Calu3 (cell line): ENCODE measurements at regions not wholly inside any gene's neighbourhood (a gene's known extent, or its start where the extent isn't known, plus 50 kb on each side); places are given as distances from the start of the nearest gene placed in this dataset.

Experiments used
- BruUV-seq: library from RNA; stranded (reverse); fragments of 400-500 nt; replicated peaks from 2 replicates; lab custom pipeline; 2021; lab: Mats Ljungman, UMichigan
- CTCF ChIA-PET: fragments of 300-600 bp; sonication (Branson Sonifier 250); formaldehyde crosslinking; loops from one replicate; lab custom pipeline; 2022; ENCODE audit warnings: antibody characterized with exemption; lab: Charles Lee
- DNase-seq: peaks from one replicate; pipeline ENCODE4 v3.0.0; 2022
- H3K27ac Mint-ChIP-seq: one replicate; pipeline ENCODE4 v1.8.0; 2022; ENCODE audit warnings: mixed read lengths; ENCODE audit not compliant: unreplicated experiment
- H3K27me3 Mint-ChIP-seq: one replicate; pipeline ENCODE4 v1.8.0; 2022; ENCODE audit warnings: mixed read lengths; ENCODE audit not compliant: unreplicated experiment
- H3K36me3 Mint-ChIP-seq: one replicate; pipeline ENCODE4 v1.8.0; 2022; ENCODE audit warnings: mild to moderate bottlenecking, moderate library complexity, mixed read lengths; ENCODE audit not compliant: insufficient read depth, unreplicated experiment
- H3K4me1 Mint-ChIP-seq: one replicate; pipeline ENCODE4 v1.8.0; 2022; ENCODE audit warnings: mild to moderate bottlenecking, low read depth, mixed read lengths; ENCODE audit not compliant: unreplicated experiment
- H3K4me3 Mint-ChIP-seq: one replicate; pipeline ENCODE4 v1.8.0; 2022; ENCODE audit warnings: mild to moderate bottlenecking, low read depth, moderate library complexity, mixed read lengths; ENCODE audit not compliant: unreplicated experiment
- H3K9me3 Mint-ChIP-seq: one replicate; pipeline ENCODE4 v1.8.0; 2022; ENCODE audit warnings: low read depth, mixed read lengths; ENCODE audit not compliant: unreplicated experiment
- intact Hi-C: fragments of 100-400 bp; cut with micrococcal nuclease; formaldehyde crosslinking; loops from one replicate; pipeline ENCODE4 v1.10.0; 2022; ENCODE audit not compliant: unreplicated experiment
- TF ChIP-seq, protein P1 (sequence below): fragments of 200-600 bp; IDR thresholded peaks from one replicate; pipeline ENCODE4 v1.8.0; 2022; ENCODE audit warnings: antibody characterized with exemption; ENCODE audit not compliant: unreplicated experiment

DNA sequence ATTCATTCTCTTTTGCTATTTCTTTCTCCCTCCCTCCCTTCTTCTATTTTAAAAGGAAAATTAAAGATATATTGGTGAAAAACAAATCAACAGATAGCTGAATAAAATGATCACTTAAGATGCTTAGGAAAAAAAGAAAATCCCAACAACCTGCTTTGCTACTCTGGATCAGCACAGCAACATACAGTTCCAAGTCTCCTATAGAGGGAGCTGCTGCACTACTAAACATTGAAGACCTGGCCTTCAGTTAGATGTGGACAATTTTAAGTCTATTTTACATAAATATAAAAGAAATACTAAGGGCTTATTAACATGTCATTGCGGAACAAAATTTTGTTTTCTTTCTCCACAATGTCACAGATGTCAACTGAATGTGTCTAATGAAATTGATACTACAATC is 226.4 kb downstream of the MAGEB5 start:
- H3K27me3 Mint-ChIP-seq: no peaks in the 10 kb centered on the region
- CTCF ChIA-PET: interaction anchor here (1.5 kb wide), 1 partner anchor 180 kb away, joined by 3 read pairs; no protein-coding TSS in a partner anchor

DNA sequence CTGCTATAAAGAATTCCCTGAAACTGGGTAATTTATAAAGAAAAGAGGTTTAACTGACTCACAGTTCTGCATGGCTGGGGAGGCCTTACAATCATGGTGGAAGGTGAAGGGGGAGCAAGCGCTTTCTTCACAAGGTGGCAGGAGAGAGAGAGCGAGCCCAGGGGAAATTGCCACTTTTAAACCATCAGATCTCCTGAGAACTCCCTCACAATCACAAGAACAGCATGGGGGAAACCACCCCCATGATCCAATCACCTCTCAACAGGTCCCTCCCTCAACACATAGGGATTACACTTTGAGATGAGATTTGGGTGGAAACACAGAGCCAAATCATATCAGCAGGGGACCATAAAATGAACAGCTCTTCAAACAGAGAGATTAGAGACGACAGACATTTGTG is 198.6 kb downstream of the MAGEB5 start:
- intact Hi-C loops: no loop called here
- BruUV-seq: no TSS peak
- peaks cover 14% of the 10 kb centered on the region for H3K9me3 Mint-ChIP-seq
- no peaks in the 10 kb centered on the region for H3K36me3 Mint-ChIP-seq
- DNase-seq: no peak
- TF ChIP-seq, protein P1, sequence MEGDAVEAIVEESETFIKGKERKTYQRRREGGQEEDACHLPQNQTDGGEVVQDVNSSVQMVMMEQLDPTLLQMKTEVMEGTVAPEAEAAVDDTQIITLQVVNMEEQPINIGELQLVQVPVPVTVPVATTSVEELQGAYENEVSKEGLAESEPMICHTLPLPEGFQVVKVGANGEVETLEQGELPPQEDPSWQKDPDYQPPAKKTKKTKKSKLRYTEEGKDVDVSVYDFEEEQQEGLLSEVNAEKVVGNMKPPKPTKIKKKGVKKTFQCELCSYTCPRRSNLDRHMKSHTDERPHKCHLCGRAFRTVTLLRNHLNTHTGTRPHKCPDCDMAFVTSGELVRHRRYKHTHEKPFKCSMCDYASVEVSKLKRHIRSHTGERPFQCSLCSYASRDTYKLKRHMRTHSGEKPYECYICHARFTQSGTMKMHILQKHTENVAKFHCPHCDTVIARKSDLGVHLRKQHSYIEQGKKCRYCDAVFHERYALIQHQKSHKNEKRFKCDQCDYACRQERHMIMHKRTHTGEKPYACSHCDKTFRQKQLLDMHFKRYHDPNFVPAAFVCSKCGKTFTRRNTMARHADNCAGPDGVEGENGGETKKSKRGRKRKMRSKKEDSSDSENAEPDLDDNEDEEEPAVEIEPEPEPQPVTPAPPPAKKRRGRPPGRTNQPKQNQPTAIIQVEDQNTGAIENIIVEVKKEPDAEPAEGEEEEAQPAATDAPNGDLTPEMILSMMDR: no peak
- no peak overlapping the region for H3K27ac Mint-ChIP-seq
- no peak overlapping the region for H3K4me3 Mint-ChIP-seq
- no peaks in the 10 kb centered on the region for H3K4me1 Mint-ChIP-seq
- CTCF ChIA-PET: no interaction called here
- H3K27me3 Mint-ChIP-seq: no peaks in the 10 kb centered on the region

More for the DNA sequence above, 226.4 kb downstream of the MAGEB5 start:
- Mint-ChIP-seq H3K4me1 (peaks cover 9% of the 10 kb centered on the region), H3K4me3 (no peak overlapping the region), H3K27ac (no peak overlapping the region), H3K9me3 (peaks cover 3% of the 10 kb centered on the region), H3K36me3 (no peaks in the 10 kb centered on the region)
- intact Hi-C loops: loop anchor here (1.0 to 10.0 kb wide), 2 partner anchors 202 to 744 kb away; no protein-coding TSS in a partner anchor
- TF ChIP-seq, protein P1: peak; percentile 20
- DNase-seq: peak; percentile 23
- BruUV-seq: no TSS peak

DNA sequence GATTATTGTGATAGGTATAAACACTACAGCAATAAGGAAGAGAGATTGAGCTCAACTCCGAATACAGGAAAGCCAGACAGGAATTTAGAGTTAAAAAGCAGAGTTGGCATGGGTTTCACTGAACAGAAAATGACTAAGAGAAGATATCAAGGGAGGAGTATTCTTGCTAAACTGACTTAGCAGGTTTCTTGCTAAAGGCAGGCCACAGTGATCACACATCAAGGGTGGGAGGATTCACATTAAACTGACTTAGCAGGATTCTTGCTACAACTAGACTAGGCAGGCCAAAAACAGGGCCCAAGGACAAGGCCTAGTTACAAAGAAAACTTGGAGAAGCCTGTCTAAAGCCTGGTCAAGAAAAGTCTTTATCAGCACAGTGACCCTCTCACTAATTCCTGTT is 195.1 kb downstream of the MAGEB5 start:
- no peaks in the 10 kb centered on the region for H3K4me1 Mint-ChIP-seq
- CTCF ChIA-PET: interaction anchor here (1.2 kb wide), 1 partner anchor 18 kb away, joined by 3 read pairs; no protein-coding TSS in a partner anchor
- H3K27me3 Mint-ChIP-seq: no peaks in the 10 kb centered on the region
- no TSS peak for BruUV-seq
- intact Hi-C loops: no loop called here
- H3K27ac Mint-ChIP-seq: no peak overlapping the region
- H3K9me3 Mint-ChIP-seq: peaks cover 3% of the 10 kb centered on the region
- TF ChIP-seq, protein P1: no peak
- DNase-seq: peak; percentile 3
- H3K4me3 Mint-ChIP-seq: no peak overlapping the region
- no peaks in the 10 kb centered on the region for H3K36me3 Mint-ChIP-seq

DNA sequence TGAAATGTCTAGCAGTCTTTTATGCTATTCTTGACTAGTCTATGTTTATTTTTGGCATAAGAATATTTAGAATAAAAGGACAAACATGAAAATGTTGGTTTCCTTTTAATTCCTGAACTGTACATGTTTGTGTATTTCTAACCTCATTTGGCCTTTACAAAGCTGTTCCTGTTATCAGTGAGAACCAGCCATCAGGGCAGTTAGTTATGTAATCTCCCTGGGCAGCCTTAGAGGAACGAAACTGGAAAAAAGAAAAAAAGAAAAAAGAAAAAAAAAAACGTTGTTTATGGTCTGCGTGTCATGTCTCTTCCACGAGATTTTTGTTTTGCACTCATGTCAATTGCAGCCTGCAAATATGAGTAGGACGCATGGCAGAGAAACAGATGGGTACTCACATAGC is 193.7 kb downstream of the MAGEB5 start:
- no TSS peak for BruUV-seq
- H3K27me3 Mint-ChIP-seq: no peaks in the 10 kb centered on the region
- TF ChIP-seq, protein P1: no peak
- DNase-seq: no peak
- H3K4me1 Mint-ChIP-seq: no peaks in the 10 kb centered on the region
- CTCF ChIA-PET: no interaction called here
- no peaks in the 10 kb centered on the region for H3K9me3 Mint-ChIP-seq
- H3K4me3 Mint-ChIP-seq: no peak overlapping the region
- H3K27ac Mint-ChIP-seq: no peak overlapping the region
- no peaks in the 10 kb centered on the region for H3K36me3 Mint-ChIP-seq
- intact Hi-C loops: no loop called here
